ENCODE measurements at regions not wholly inside any gene's neighbourhood (a gene's known extent, or its start where the extent isn't known, plus 50 kb on each side); places are given as distances from the start of the nearest gene placed in this dataset.

DNA sequence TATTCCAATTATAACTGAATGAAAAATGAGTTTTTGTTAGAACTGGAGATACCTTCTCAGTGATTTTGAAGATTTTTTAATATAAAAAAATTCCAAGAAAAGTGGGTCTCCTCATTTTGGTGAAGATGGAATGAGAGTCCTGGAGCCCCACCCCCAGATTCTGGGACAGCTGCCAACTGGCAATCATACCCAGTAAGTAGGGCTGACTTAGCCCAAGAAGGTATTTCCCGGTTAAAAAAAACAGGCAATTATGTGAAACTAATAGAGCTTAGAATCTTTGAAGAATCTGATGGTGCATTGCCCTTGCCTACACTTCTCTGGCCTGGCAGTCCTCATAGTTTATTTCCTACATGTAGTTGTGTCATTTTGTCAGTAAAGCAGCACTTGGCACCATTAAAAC is 52.8 kb upstream of the VWDE start:
- DNase-seq (ENCODE audit: low spot score), result no peak

DNA sequence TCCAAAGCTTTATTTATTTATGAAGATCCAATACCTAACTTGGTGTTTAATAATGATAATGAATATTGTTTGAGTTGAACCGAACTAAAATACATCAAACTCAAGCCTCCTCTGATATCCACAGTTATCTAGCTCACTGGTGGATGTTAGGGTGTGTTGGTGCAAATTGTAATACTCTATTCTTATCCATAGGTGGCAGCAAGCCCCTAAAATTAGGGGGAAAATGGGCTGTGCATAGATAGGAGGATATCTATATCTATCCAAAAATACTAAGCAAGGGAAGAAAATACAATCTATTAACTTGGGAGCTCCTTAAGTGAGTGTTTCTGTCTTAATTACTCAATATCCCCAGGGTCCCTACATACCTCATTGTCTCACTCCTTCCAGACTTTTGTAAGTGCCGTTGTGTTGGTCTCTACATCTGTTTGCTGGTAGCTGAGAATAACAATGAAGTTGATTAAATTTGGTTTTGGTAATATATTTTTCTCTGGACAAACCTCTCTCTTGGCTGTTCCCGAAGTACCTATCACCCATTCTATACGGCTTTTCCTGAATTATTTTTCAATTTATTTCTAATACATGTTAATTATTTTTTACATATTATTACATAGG is 55.0 kb upstream of the VWDE start:
- DNase-seq (ENCODE audit: low spot score), result peak; percentile 30

- no peak for DNase-seq (ENCODE audit: low spot score)
These were observed 64.2 kb upstream of the VWDE start for GRCh38 chr7:12467837-12468236.

- no peak for DNase-seq (ENCODE audit: low spot score)
These were observed 65.9 kb upstream of the VWDE start for GRCh38 chr7:12469568-12469967.

GRCh38 chr7:12470930-12471329 is 67.3 kb upstream of the VWDE start:
- DNase-seq (ENCODE audit: low spot score), result no peak

DNA sequence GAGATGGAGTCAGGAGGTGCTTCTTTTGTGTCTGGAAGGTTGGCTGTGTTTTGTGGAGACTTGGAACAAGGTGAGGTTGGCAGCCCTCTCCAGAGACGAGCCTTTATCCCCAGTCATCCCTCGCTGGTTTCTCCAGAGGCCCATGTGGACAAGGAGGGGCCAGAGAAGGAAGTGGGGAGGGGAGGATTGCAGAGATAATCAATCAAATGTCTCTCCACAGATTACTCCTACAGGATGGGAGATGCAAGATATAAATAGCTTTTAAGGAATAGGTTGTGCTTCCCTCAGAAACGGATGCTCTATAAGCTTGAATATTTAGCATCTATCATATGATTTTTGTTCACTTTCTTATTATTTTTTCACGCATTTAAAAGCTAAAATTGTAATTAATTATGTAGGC is 70.4 kb upstream of the VWDE start:
- no peak for DNase-seq (ENCODE audit: low spot score)

DNA sequence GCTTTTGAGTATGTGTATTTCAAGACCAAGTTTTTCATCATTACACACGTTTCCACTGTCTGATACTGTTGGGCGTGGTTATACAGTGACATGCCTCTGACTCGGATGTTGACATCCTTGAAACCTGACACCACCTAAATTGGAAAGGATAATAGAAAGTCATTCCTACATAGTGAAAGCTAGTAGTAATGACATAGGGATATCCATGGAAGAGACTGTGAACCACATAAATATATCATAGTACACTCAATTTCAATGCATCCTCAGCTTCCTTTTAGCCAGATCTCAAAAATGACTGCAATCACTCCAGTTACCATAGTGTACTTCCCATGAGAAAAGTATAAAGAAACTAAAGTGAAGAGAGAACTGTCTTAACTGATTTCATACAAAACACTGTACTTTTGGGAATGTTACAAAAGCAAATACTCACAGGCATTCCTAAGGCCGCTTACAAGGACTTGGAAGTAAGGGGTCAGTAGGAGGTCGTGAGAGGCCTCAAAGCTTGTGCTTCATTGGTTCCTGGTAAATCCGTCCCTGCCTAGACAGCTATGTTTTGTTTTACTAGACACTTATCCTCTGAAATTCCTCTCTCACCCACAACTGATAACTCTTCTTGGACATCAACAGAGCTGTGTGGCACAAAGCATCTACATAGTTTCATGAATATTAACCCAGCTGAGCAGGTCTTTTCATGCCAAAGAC is 71.8 kb upstream of the VWDE start:
- DNase-seq (ENCODE audit: low spot score), result peak; percentile 34

DNA sequence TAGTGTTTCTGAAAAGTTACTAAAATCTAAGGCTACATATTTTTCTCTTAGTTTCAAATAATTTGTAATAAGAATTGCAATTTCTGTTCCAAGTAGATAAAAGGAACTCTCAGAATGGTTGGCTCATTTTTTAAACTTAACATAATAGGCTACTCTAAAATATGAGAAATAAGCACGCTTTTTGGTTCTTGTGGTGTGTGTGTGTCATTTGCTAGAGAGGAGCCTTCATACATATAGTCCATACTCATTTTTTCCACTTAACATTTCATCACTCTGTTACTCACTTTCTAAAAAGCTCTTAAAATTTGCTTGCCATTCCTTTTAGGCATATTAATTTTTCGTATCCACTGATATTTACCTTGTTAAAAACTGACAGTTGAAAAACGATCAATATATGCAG is 74.0 kb upstream of the VWDE start:
- DNase-seq (ENCODE audit: low spot score), result no peak

- DNase-seq (ENCODE audit: low spot score), result no peak
These were observed 78.1 kb upstream of the VWDE start for GRCh38 chr7:12481722-12482121.

GRCh38 chr7:12485845-12486244 is 82.2 kb upstream of the VWDE start:
- no peak for DNase-seq (ENCODE audit: low spot score)

- no peak for DNase-seq (ENCODE audit: low spot score)
These were observed 82.2 kb upstream of the SCIN start for GRCh38 chr7:12488341-12488740.

DNA sequence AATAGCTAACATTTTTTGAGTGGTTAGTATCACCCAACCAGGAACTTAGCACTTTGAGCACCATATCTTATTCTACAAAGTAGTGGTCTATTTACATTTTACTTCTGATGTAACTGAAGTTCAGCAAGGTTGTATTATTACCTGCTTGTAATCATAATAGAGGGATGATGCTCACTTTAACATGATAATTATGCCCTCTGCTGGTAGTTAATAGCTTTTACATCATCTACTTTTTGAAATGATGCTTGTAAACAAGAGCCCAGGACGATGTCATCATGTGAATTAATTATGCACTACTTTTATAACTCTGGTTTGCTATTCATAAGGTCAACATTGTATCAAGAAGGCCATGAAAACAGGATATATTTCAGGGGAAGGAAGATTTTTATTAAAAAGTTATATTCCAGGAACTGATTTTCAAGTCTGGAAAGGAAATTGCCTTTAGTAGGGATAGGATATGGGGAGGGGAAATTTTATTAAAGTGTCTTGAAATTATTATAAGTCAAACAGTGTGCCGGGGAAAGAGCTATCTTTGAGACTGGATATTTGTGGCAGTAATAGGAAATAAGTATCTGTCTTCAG is 80.3 kb upstream of the SCIN start:
- DNase-seq (ENCODE audit: low spot score), result peak; percentile 5

DNA sequence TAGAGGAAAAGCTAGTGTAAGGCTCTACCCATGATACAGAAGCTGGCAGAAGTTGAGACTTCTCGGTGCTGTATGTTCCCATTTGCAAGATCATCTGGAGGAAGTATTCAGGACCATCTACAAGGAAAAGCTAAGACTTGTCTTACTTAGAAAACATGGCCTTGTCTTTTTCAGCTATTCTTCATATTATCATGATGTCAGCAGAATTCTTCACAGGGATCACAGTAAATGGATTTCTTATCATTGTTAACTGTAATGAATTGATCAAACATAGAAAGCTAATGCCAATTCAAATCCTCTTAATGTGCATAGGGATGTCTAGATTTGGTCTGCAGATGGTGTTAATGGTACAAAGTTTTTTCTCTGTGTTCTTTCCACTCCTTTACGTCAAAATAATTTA is 79.6 kb upstream of the SCIN start:
- no peak for DNase-seq (ENCODE audit: low spot score)

DNA sequence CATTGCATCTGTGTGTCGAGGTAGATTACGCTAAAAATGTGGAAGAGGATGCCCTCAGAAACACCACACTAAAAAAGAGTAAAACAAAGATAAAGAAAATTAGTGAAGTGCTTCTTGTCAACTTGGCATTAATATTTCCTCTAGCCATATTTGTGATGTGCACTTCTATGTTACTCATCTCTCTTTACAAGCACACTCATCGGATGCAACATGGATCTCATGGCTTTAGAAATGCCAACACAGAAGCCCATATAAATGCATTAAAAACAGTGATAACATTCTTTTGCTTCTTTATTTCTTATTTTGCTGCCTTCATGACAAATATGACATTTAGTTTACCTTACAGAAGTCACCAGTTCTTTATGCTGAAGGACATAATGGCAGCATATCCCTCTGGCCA is 79.0 kb upstream of the SCIN start:
- no peak for DNase-seq (ENCODE audit: low spot score)

GRCh38 chr7:12493407-12493806 is 77.1 kb upstream of the SCIN start:
- DNase-seq (ENCODE audit: low spot score), result no peak

- DNase-seq (ENCODE audit: low spot score), result no peak
These were observed 76.4 kb upstream of the SCIN start for GRCh38 chr7:12493863-12494686.

DNA sequence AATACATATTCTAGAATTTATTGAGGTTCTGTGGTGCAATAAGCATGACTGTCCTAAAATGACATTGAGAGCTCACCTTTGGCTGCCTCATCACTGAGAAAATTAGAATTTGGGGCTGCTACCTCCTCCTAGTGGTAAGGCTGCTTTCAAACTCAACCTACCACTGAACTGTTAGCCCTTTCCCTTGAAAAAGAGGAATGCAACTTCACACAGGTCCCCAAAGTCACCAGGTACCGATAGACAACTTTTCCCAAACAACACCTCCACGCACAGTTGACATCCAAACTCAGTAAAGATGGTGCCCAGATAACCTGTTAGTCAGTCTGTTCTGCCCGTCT is 75.9 kb upstream of the SCIN start:
- DNase-seq (ENCODE audit: low spot score), result no peak

GRCh38 chr7:12496901-12497674 is 73.4 kb upstream of the SCIN start:
- peak; percentile 10 for DNase-seq (ENCODE audit: low spot score)

DNA sequence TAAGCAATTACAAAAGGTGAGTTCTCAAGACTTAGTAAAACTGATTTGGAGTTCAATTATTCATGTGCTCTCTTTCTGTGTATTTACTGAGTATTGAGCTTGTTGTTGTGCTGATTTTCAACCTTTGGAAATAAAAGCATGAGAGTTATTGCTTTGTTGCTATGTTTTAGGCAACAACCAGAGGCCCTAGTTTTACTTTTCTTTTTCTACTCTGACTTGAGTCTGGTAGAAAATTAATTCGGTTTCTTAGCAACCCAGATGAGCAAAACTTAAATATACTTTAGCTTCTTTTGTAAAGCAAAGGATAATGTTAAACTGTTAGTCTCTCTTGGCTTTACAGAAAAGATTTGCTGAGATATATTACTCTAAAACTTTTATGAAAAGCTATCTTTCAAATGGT is 66.4 kb upstream of the SCIN start:
- no peak for DNase-seq (ENCODE audit: low spot score)

DNA sequence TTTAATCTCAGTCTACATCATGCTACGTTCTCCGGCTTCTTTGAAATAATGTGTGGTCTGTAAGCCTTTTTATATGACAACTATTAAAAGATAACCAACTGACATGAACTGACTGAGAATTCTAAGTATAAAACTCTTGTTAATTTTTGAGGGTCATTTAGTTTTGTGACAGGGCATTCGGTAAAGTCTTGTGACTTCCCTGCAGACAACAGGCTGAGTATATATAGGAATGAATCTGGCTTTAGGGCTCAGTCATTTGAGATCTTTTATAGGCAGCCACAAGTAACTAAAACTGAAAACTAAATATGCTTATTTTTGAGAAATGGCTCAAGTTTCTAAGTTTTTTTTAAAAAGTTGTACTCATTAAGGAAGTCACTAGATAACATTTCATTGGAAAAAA is 62.5 kb upstream of the SCIN start:
- no peak for DNase-seq (ENCODE audit: low spot score)

- DNase-seq (ENCODE audit: low spot score), result no peak
These were observed 62.0 kb upstream of the SCIN start for GRCh38 chr7:12508554-12508953.

GRCh38 chr7:12517451-12517850 is 53.1 kb upstream of the SCIN start:
- no peak for DNase-seq (ENCODE audit: low spot score)
